Neuronal stem cell (in vitro differentiated cells): ENCODE measurements at regions not wholly inside any gene's neighbourhood (a gene's known extent, or its start where the extent isn't known, plus 50 kb on each side); places are given as distances from the start of the nearest gene placed in this dataset.

Experiments used
- DNase-seq: peaks from one replicate; pipeline ENCODE4 v3.0.0-alpha.2; 2013; ENCODE audit warnings: low spot score
- H2AFZ ChIP-seq: one replicate; pipeline ENCODE4 v1.6.1; 2013; ENCODE audit warnings: mild to moderate bottlenecking, low read length, inconsistent platforms
- H2AK5ac ChIP-seq: 2 replicates; pipeline ENCODE4 v1.6.1; 2013; ENCODE audit warnings: low read depth, mild to moderate bottlenecking, inconsistent platforms, low read length, moderate library complexity, mixed read lengths
- H2BK120ac ChIP-seq: 2 replicates; pipeline ENCODE4 v1.6.1; 2013; ENCODE audit warnings: low read depth, mild to moderate bottlenecking, inconsistent platforms, low read length, moderate library complexity, mixed read lengths
- H2BK12ac ChIP-seq: one replicate; pipeline ENCODE4 v1.6.1; 2013; ENCODE audit warnings: low read length, inconsistent platforms
- H2BK15ac ChIP-seq: 2 replicates; pipeline ENCODE4 v1.6.1; 2013; ENCODE audit warnings: mild to moderate bottlenecking, low read length, inconsistent platforms, mixed read lengths
- H2BK5ac ChIP-seq: one replicate; pipeline ENCODE4 v1.6.1; 2013; ENCODE audit warnings: inconsistent platforms, mild to moderate bottlenecking, low read length, moderate library complexity
- H3K14ac ChIP-seq: one replicate; pipeline ENCODE4 v1.6.1; 2013; ENCODE audit warnings: low read length, inconsistent platforms
- H3K18ac ChIP-seq: 2 replicates; pipeline ENCODE4 v1.6.1; 2013; ENCODE audit warnings: low read length, inconsistent platforms
- H3K23ac ChIP-seq: 2 replicates; pipeline ENCODE4 v1.6.1; 2013; ENCODE audit warnings: low read depth, mild to moderate bottlenecking, mixed read lengths, low read length, inconsistent platforms; ENCODE audit not compliant: poor library complexity
- H3K27ac ChIP-seq: replicated peaks from 3 replicates; pipeline ENCODE4 v1.5.1; 2013; ENCODE audit warnings: low read length, inconsistent platforms
- H3K27me3 ChIP-seq, 3 experiments: 2 replicates each; pipeline ENCODE4 v1.6.1; 2013; ENCODE audit warnings: low read length in 3 of 3, mild to moderate bottlenecking in 2 of 3, inconsistent platforms in 1 of 3, low read depth in 1 of 3, mixed read lengths in 1 of 3, moderate library complexity in 1 of 3; ENCODE audit not compliant: control insufficient read depth in 3 of 3, insufficient read depth in 3 of 3
- H3K36me3 ChIP-seq, 2 donors: replicated peaks in 1 of 2; 2 replicates each; pipeline ENCODE4 v1.6.1; 2013; ENCODE audit warnings: low read length in 2 of 2; ENCODE audit not compliant: control insufficient read depth in 2 of 2, insufficient read depth in 2 of 2
- H3K4ac ChIP-seq: 2 replicates; pipeline ENCODE4 v1.6.1; 2013; ENCODE audit warnings: inconsistent platforms, mild to moderate bottlenecking, low read length, moderate library complexity
- H3K4me1 ChIP-seq, 2 donors: 1 replicate in 1 of 2; 2 replicates in 1 of 2; pipeline ENCODE4 v1.6.1; 2013; ENCODE audit warnings: low read length in 2 of 2, low read depth in 1 of 2; ENCODE audit not compliant: control insufficient read depth in 2 of 2, insufficient read depth in 1 of 2
- H3K4me2 ChIP-seq: one replicate; pipeline ENCODE4 v1.6.1; 2013; ENCODE audit warnings: mild to moderate bottlenecking, low read length, inconsistent platforms; ENCODE audit not compliant: insufficient read depth, poor library complexity, severe bottlenecking
- H3K4me3 ChIP-seq, 2 donors: 2 replicates each; pipeline ENCODE4 v1.5.1; 2013; ENCODE audit warnings: low read length in 2 of 2, mild to moderate bottlenecking in 2 of 2, inconsistent platforms in 1 of 2, moderate library complexity in 1 of 2
- H3K79me1 ChIP-seq: one replicate; pipeline ENCODE4 v1.6.1; 2013; ENCODE audit warnings: low read depth, mild to moderate bottlenecking, inconsistent platforms, low read length, moderate library complexity
- H3K9ac ChIP-seq: one replicate; pipeline ENCODE4 v1.6.1; 2013; ENCODE audit warnings: mild to moderate bottlenecking, low read depth, low read length, inconsistent platforms; ENCODE audit not compliant: poor library complexity
- H3K9me3 ChIP-seq, 2 donors: replicated peaks in 1 of 2; 2 replicates each; pipeline versions ENCODE3 to v1.6.1; 2013; ENCODE audit warnings: low read length in 2 of 2, mild to moderate bottlenecking in 2 of 2, inconsistent platforms in 1 of 2, low read depth in 1 of 2, mixed read lengths in 1 of 2, moderate library complexity in 1 of 2; ENCODE audit not compliant: control insufficient read depth in 2 of 2, insufficient read depth in 1 of 2
- H4K8ac ChIP-seq: one replicate; pipeline ENCODE4 v1.6.1; 2013; ENCODE audit warnings: low read depth, mild to moderate bottlenecking, inconsistent platforms, low read length, moderate library complexity
- H4K91ac ChIP-seq: one replicate; pipeline ENCODE4 v1.6.1; 2013; ENCODE audit warnings: low read length, low read depth, mild to moderate bottlenecking, inconsistent platforms; ENCODE audit not compliant: poor library complexity
- WGBS, 2 donors: extraction: QIAGEN DNeasy Blood & Tissue Kit; methylation state at CpG; one replicate each; pipeline ENCODE4 v1.1.7; 2013; ENCODE audit warnings: missing lambda C conversion rate in 2 of 2, mixed read lengths in 1 of 2; ENCODE audit not compliant: insufficient read length in 2 of 2, insufficient replicate concordance in 1 of 2; ENCODE audit errors: extremely low coverage in 2 of 2; 5-methylcytosine and 5-hydroxymethylcytosine counted together

DNA sequence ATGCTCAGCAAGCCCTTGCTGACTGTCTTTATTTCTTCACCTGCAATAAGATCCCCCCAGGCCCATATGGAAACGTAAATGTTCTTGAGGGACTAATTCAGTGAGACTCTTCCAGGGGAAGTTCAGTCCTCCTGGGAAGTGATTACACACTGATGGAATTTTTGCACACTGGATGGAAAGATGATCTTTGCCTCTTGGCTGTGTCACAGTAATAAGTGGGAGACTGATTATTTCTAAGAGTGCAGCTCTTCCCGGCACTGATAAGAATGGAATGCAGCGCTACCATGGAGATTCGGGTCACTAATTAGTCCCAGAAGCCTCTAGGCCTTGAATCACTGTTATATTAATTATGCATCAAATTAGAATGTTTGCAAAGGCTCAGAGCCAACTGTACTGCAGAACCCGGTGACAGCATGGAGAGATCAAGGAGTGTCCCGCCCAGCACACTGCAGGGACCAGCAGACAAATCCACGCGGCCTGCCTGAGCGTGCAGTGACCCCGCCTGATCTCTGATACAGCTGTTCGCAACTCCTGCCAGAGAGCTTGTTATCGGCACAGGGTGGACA lies 178.3 kb downstream of the SNX19 start:
- no peak overlapping the region for H2AK5ac ChIP-seq
- whole genome bisulfite sequencing, 2 donors, result no CpG with 5 or more reads among the region's 12 CpGs
- no peak overlapping the region for H3K27ac ChIP-seq

DNA sequence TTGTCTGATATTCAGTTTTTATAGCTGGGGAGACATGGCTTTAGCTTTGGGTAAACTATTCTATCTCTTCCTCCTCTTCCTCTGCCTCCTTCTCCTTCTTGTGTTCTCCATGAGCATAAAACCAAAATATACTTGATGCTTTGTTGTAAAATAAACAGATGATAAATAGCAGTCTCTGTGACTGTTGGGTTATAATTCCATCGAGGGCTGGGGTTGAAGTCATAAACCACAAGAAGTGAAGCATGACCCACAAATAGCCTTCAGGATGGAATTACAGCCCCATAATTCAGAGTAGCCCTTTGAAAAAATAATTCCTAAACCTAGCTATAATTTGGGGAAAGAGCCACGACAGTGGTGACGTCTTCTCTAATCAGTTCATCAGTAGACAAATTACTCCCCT lies 177.7 kb downstream of the SNX19 start:
- peaks cover 0 to 3% of the 10 kb centered on the region in 2 donors for H3K4me1 ChIP-seq
- H2BK5ac ChIP-seq, result no peak overlapping the region
- no peak overlapping the region for H3K27ac ChIP-seq
- no peak overlapping the region for H4K91ac ChIP-seq
- DNase-seq, result no peak
- H3K9me3 ChIP-seq, result peaks cover 4 to 21% of the 10 kb centered on the region in 2 donors
- no peak overlapping the region for H3K4ac ChIP-seq
- no peak overlapping the region for H3K4me2 ChIP-seq
- WGBS, 2 donors, result no CpG with 5 or more reads among the region's 3 CpGs
- H3K79me1 ChIP-seq, result no peaks in the 10 kb centered on the region
- no peak overlapping the region for H2AK5ac ChIP-seq
- H2BK120ac ChIP-seq, result no peak overlapping the region
- H2BK15ac ChIP-seq, result no peak overlapping the region
- no peak overlapping the region for H3K23ac ChIP-seq
- no peak overlapping the region for H4K8ac ChIP-seq
- no peak overlapping the region for H3K18ac ChIP-seq
- no peak overlapping the region for H2BK12ac ChIP-seq
- no peak overlapping the region for H2AFZ ChIP-seq
- H3K9ac ChIP-seq, result no peak overlapping the region
- H3K14ac ChIP-seq, result no peak overlapping the region
- H3K4me3 ChIP-seq, result no peak overlapping the region
- no peaks in the 10 kb centered on the region for H3K27me3 ChIP-seq
- no peaks in the 10 kb centered on the region for H3K36me3 ChIP-seq

More for the DNA sequence above, 178.3 kb downstream of the SNX19 start:
- no peaks in the 10 kb centered on the region for H3K36me3 ChIP-seq
- H3K9ac ChIP-seq, result no peak overlapping the region
- H3K18ac ChIP-seq, result peak overlapping the region; percentile 55
- no peak for DNase-seq
- no peak overlapping the region for H3K4ac ChIP-seq
- H3K4me2 ChIP-seq, result no peak overlapping the region
- no peak overlapping the region for H3K23ac ChIP-seq
- H2BK15ac ChIP-seq, result no peak overlapping the region
- no peak overlapping the region for H2BK12ac ChIP-seq
- H3K9me3 ChIP-seq, result peaks cover 4 to 21% of the 10 kb centered on the region in 2 donors
- H3K79me1 ChIP-seq, result no peaks in the 10 kb centered on the region
- no peak overlapping the region for H4K91ac ChIP-seq
- H3K27me3 ChIP-seq, result no peaks in the 10 kb centered on the region
- no peak overlapping the region for H2BK5ac ChIP-seq
- no peak overlapping the region for H2BK120ac ChIP-seq
- no peak overlapping the region for H3K4me3 ChIP-seq
- no peak overlapping the region for H3K14ac ChIP-seq
- H2AFZ ChIP-seq, result peak overlapping the region; percentile 65
- peaks cover 0 to 3% of the 10 kb centered on the region in 2 donors for H3K4me1 ChIP-seq
- no peak overlapping the region for H4K8ac ChIP-seq

- Histone ChIP-seq H3K9ac (no peak overlapping the region), H2AK5ac (no peak overlapping the region), H4K91ac (no peak overlapping the region), H3K4me3 (no peak overlapping the region), H3K4me2 (no peak overlapping the region), H3K18ac (no peak overlapping the region), H3K14ac (no peak overlapping the region), H3K4ac (no peak overlapping the region), H3K27ac (no peak overlapping the region), H3K9me3 (peaks cover 0 to 11% of the 10 kb centered on the region in 2 donors), H3K4me1 (peaks cover 0 to 3% of the 10 kb centered on the region in 2 donors), H3K36me3 (no peaks in the 10 kb centered on the region), H2BK120ac (no peak overlapping the region), H2BK12ac (no peak overlapping the region), H2BK5ac (no peak overlapping the region), H3K23ac (no peak overlapping the region), H3K27me3 (no peaks in the 10 kb centered on the region), H2BK15ac (no peak overlapping the region), H4K8ac (no peak overlapping the region), H3K79me1 (no peaks in the 10 kb centered on the region), H2AFZ (no peak overlapping the region)
- no CpG with 5 or more reads among the region's 4 CpGs for WGBS, 2 donors
- no peak for DNase-seq
Measured at GRCh38 chr11:130740819-130741218, 175.5 kb downstream of the SNX19 start.

DNA sequence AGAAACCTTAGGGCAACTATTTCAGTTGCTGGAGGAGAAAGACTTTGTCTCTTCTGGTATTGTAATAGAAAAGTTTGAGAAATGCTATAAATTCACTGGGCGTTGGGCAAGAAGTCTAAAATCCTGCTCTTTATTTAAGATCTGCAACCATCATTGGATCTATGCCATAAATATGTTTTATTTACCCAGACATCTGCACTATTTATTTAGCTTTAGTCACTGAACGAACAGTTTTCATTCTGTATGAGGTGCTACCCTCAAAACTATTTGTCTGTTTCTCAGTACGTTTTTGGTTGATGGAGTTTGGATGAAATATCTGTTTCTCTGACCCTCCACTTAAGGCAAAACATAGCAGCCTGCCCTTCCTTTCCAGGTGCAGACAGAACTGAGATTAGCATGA lies 171.5 kb downstream of the SNX19 start:
- H2BK120ac ChIP-seq, result no peak overlapping the region

More for the DNA sequence above, 171.5 kb downstream of the SNX19 start:
- no peak overlapping the region for H3K23ac ChIP-seq
- no peak overlapping the region for H3K4ac ChIP-seq
- no peaks in the 10 kb centered on the region for H3K36me3 ChIP-seq
- DNase-seq, result no peak
- no peaks in the 10 kb centered on the region for H3K4me1 ChIP-seq
- no peak overlapping the region for H2AK5ac ChIP-seq
- no peaks in the 10 kb centered on the region for H3K79me1 ChIP-seq
- no peak overlapping the region for H4K91ac ChIP-seq
- H3K9ac ChIP-seq, result no peak overlapping the region
- H3K9me3 ChIP-seq, result peaks cover 0 to 11% of the 10 kb centered on the region in 2 donors
- H3K4me2 ChIP-seq, result no peak overlapping the region
- no peak overlapping the region for H2BK5ac ChIP-seq
- no peak overlapping the region for H3K27ac ChIP-seq
- H2AFZ ChIP-seq, result no peak overlapping the region
- no peak overlapping the region for H2BK15ac ChIP-seq
- no peak overlapping the region for H3K18ac ChIP-seq
- no peak overlapping the region for H3K14ac ChIP-seq
- H3K4me3 ChIP-seq, result no peak overlapping the region
- WGBS, 2 donors, result no CpG with 5 or more reads among the region's 3 CpGs
- no peak overlapping the region for H4K8ac ChIP-seq
- H3K27me3 ChIP-seq, result no peaks in the 10 kb centered on the region
- H2BK12ac ChIP-seq, result no peak overlapping the region
